ENCODE measurements at regions not wholly inside any gene's neighbourhood (a gene's known extent, or its start where the extent isn't known, plus 50 kb on each side); places are given as distances from the start of the nearest gene placed in this dataset.
A peak's percentile ranks its signal among the peaks of the same experiment; 100 is the strongest.
"Not testable (repeated sequence)": the region's sequence is repeated elsewhere in the genome, so short reads cannot be mapped to it uniquely, and the experiment has no call there.

GRCh38 chr20:51123887-51124286 is 101.0 kb upstream of the KCNG1 start:
- not testable (repeated sequence) for DNase-seq

- DNase-seq, result no peak
Measured at GRCh38 chr20:51122931-51123658, 100.2 kb upstream of the KCNG1 start.

- peak; percentile 85 for DNase-seq
Measured at GRCh38 chr20:51121901-51122412, 99.0 kb upstream of the KCNG1 start.

- DNase-seq, result peak; percentile 20
Measured at GRCh38 chr20:51121272-51121671, 98.4 kb upstream of the KCNG1 start.

GRCh38 chr20:51120868-51121267 is 98.0 kb upstream of the KCNG1 start:
- no peak for DNase-seq

GRCh38 chr20:51120438-51120837 is 97.5 kb upstream of the KCNG1 start:
- no peak for DNase-seq

- DNase-seq, result no peak
Measured at GRCh38 chr20:51119914-51120313, 97.0 kb upstream of the KCNG1 start.

- DNase-seq, result no peak
Measured at GRCh38 chr20:51118985-51119527, 96.1 kb upstream of the KCNG1 start.

- DNase-seq, result no peak
Measured at GRCh38 chr20:51118216-51118615, 95.3 kb upstream of the KCNG1 start.

- DNase-seq, result no peak
Measured at GRCh38 chr20:51116765-51117686, 94.1 kb upstream of the KCNG1 start.

- no peak for DNase-seq
Measured at GRCh38 chr20:51111290-51111689, 88.4 kb upstream of the KCNG1 start.

GRCh38 chr20:51108638-51109363 is 85.9 kb upstream of the KCNG1 start:
- no peak for DNase-seq

- peak; percentile 40 for DNase-seq
Measured at GRCh38 chr20:51106011-51106410, 83.1 kb upstream of the KCNG1 start.

GRCh38 chr20:51104960-51105920 is 82.3 kb upstream of the KCNG1 start:
- DNase-seq, result no peak

- no peak for DNase-seq
Measured at GRCh38 chr20:51100617-51101016, 77.7 kb upstream of the KCNG1 start.

GRCh38 chr20:51098284-51098810 is 75.4 kb upstream of the KCNG1 start:
- DNase-seq, result no peak

- no peak for DNase-seq
Measured at GRCh38 chr20:51097351-51098120, 74.6 kb upstream of the KCNG1 start.

- DNase-seq, result no peak
Measured at GRCh38 chr20:51096582-51097267, 73.8 kb upstream of the KCNG1 start.

All from fibroblast of skin of scalp (primary cell).